Stomach (tissue), 8 donors: ENCODE measurements at regions not wholly inside any gene's neighbourhood (a gene's known extent, or its start where the extent isn't known, plus 50 kb on each side); places are given as distances from the start of the nearest gene placed in this dataset.

Source experiments
- DNase-seq, 2 donors: peaks; one replicate each; pipeline versions ENCODE4 v3.0.0 to v3.0.0-alpha.2; 2013 to 2019
- H3K27ac ChIP-seq, 5 donors: fragments of 200-600 bp in 4 of 5; sonication (generic) in 4 of 5; one replicate each; pipeline ENCODE4 v1.5.1; 2013 to 2019; ENCODE audit warnings: mild to moderate bottlenecking in 1 of 5, moderate library complexity in 1 of 5
- H3K27me3 ChIP-seq, 3 donors: fragments of 200-600 bp; sonication (generic); one replicate each; pipeline ENCODE4 v1.5.1; 2017 to 2019; ENCODE audit warnings: mixed run types in 1 of 3
- H3K36me3 ChIP-seq, 4 donors: fragments of 200-600 bp; sonication (generic); 1 replicate in 3 of 4; 2 replicates in 1 of 4; pipeline ENCODE4 v1.5.1; 2016 to 2019
- H3K4me1 ChIP-seq, 4 donors: fragments of 200-600 bp; sonication (generic); one replicate each; pipeline ENCODE4 v1.5.1; 2016 to 2019
- H3K4me3 ChIP-seq, 4 donors: fragments of 200-600 bp; sonication (generic) in 3 of 4; one replicate each; pipeline ENCODE4 v1.5.1; 2016 to 2019; ENCODE audit warnings: mild to moderate bottlenecking in 1 of 4
- H3K9me3 ChIP-seq, 4 donors: fragments of 200-600 bp; sonication (generic); one replicate each; pipeline ENCODE4 v1.5.1; 2016 to 2019
- CTCF ChIP-seq, 7 experiments: fragments of 450-650 bp in 4 of 7; fragments of 200-600 bp in 3 of 7; sonication (generic) in 3 of 7; IDR thresholded peaks; one replicate each; pipeline ENCODE4 v1.5.1; 2016 to 2019; ENCODE audit warnings: antibody characterized with exemption in 7 of 7, control low read depth in 2 of 7, mild to moderate bottlenecking in 1 of 7
- EP300 ChIP-seq: sonication (generic); formaldehyde crosslinking; IDR thresholded peaks from one replicate; pipeline ENCODE4 v1.6.1; 2017; ENCODE audit warnings: antibody characterized with exemption
- POLR2A ChIP-seq, 4 donors: fragments of 450-650 bp; IDR thresholded peaks; one replicate each; pipeline ENCODE4 v1.6.1; 2016; ENCODE audit warnings: antibody characterized with exemption in 4 of 4, control low read depth in 2 of 4, mild to moderate bottlenecking in 1 of 4, moderate library complexity in 1 of 4
- POLR2AphosphoS5 ChIP-seq, 3 donors: sonication (generic); formaldehyde crosslinking; IDR thresholded peaks; one replicate each; pipeline ENCODE4 v1.6.1; 2016; ENCODE audit warnings: antibody characterized with exemption in 3 of 3
- WGBS, 5 donors: extraction: QIAGEN DNeasy Blood & Tissue Kit in 3 of 5; methylation state at CpG; one replicate each; pipeline versions ENCODE4 v1.1.5 to v1.1.7; 2013 to 2018; 5-methylcytosine and 5-hydroxymethylcytosine counted together
- intact Hi-C: fragments of 100-400 bp; cut with DNase I; formaldehyde crosslinking; loops from one replicate; pipeline ENCODE4 v1.15.1; 2023; ENCODE audit warnings: low total_unique reads
- donor health status: healthy with polysubstance abuse.
- donor health status: Bipolar disorder and iron deficiency.
- donor health status: healthy.

DNA sequence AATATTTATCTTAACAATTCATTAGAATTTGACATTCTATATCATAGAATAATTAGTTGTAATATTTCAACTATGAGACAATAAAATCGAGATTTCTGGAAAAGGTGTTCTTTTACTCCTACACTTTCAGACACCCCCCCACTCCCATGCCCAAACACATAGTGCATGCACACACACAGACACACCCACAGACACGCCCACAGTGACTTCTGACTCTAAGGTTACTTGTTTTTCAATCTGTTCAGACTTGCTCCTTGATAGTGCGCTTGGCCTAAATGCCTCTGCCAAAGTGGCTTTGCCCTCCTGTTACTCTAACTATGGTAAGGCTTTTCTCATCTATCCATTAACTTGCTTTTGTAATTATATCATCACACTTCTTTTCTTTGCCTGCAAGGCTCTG lies 144.0 kb upstream of the PPP1R3A start:
- no peak for TF ChIP-seq POLR2AphosphoS5 (IDR thresholded peaks at IDR 0.05)
- TF ChIP-seq CTCF (IDR thresholded peaks at IDR 0.05): no peak
- no peak for TF ChIP-seq POLR2A (IDR thresholded peaks at IDR 0.05)
- TF ChIP-seq EP300: no peak
- no peak for DNase-seq
- intact Hi-C loops: no loop called here
- Histone ChIP-seq H3K9me3 (no peaks in the 10 kb centered on the region), H3K36me3 (no peaks in the 10 kb centered on the region), H3K27me3 (no peaks in the 10 kb centered on the region), H3K27ac (no peak overlapping the region), H3K4me3 (no peak overlapping the region), H3K4me1 (no peaks in the 10 kb centered on the region)
- WGBS, 5 donors: 63 to 79% (median 69%) methylated on average over 3 of the region's 3 CpGs

- H3K4me1 ChIP-seq: peaks cover 0 to 8% (median 0%) of the 10 kb centered on the region in 4 donors
- H3K27me3 ChIP-seq: no peaks in the 10 kb centered on the region
- no peaks in the 10 kb centered on the region for H3K36me3 ChIP-seq
- no peak overlapping the region for H3K27ac ChIP-seq
- no peak for DNase-seq
- H3K9me3 ChIP-seq: no peaks in the 10 kb centered on the region
- no peak for TF ChIP-seq EP300
- TF ChIP-seq CTCF (IDR thresholded peaks at IDR 0.05): no peak
- no peak for TF ChIP-seq POLR2AphosphoS5 (IDR thresholded peaks at IDR 0.05)
- TF ChIP-seq POLR2A (IDR thresholded peaks at IDR 0.05): no peak
- H3K4me3 ChIP-seq: no peak overlapping the region
- 34 to 78% (median 61%) methylated on average over 2 of the region's 2 CpGs for WGBS, 5 donors
- intact Hi-C loops: no loop called here
Observed at GRCh38 chr7:114051871-114052331, 133.1 kb upstream of the PPP1R3A start.

DNA sequence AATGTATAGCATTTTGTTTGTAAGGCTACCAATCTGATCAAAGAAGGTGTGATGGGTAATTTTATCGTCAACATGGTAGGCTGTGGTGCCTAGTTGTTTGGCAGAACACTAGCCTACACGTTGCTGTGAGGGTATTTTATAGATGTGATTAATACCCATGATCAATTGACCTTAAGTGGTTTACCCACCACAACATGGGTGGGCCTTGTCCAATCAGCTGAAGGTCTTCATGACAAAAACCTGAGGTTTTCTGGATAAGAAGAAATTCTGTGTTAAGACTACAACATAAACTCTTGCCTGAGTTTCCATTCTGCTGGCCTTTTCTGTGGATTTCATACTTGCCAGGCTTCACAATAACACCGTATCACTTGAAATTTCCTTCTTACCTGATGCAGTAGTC lies 131.8 kb upstream of the PPP1R3A start:
- Histone ChIP-seq H3K27ac (no peak overlapping the region), H3K9me3 (no peaks in the 10 kb centered on the region), H3K4me1 (peaks cover 0 to 8% (median 0%) of the 10 kb centered on the region in 4 donors), H3K4me3 (no peak overlapping the region), H3K27me3 (no peaks in the 10 kb centered on the region), H3K36me3 (no peaks in the 10 kb centered on the region)
- TF ChIP-seq CTCF (IDR thresholded peaks at IDR 0.05) (no peak), POLR2A (IDR thresholded peaks at IDR 0.05) (no peak), POLR2AphosphoS5 (IDR thresholded peaks at IDR 0.05) (no peak), EP300 (no peak)
- DNase-seq: no peak
- intact Hi-C loops: no loop called here
- WGBS, 5 donors: 66 to 81% (median 74%) methylated on average over 3 of the region's 3 CpGs

DNA sequence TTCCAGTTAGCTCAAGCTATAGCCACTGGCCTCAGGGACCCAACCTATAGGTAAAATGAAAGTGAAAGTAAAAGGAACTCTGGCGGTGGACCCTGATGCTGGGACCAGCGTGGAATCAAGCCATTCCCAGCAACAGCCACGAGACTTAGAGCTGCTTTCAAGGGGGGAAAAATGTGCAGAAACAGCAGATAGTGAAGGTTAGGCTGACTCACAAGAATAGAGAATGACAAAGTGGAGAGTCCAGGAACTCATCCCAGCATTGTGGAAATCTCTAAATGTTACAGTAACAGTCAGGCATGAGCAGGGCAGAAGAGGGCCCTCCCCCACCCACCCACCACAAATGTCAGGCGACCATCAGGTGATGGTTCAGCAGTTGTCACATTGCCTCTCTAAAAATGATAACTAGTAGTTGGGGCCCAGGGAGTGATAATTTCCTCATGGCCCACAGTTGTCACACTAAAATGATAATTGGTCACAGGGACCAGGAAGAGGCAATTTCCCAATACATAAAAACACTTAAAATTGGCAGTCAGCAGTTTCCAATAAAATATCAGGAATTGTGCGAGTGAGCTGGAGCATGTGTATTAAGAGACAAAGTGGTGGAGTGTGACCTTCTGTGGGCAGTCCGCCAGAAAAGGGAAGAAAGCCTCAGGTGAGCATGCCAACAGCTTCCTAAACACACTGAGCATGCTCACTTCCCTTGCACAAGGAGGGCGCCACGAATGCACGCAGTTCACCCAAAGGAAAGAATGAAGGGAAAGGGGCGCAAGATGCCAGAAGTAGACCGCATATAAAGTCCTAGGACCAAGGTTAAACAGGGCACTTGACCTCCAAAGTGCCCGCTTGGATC lies 129.8 kb upstream of the PPP1R3A start:
- intact Hi-C loops: no loop called here
- TF ChIP-seq EP300: no peak
- no peak for TF ChIP-seq POLR2A (IDR thresholded peaks at IDR 0.05)
- no peak for TF ChIP-seq POLR2AphosphoS5 (IDR thresholded peaks at IDR 0.05)
- TF ChIP-seq CTCF (IDR thresholded peaks at IDR 0.05): no peak
- Histone ChIP-seq H3K36me3 (no peaks in the 10 kb centered on the region), H3K27ac (no peak overlapping the region), H3K27me3 (no peaks in the 10 kb centered on the region), H3K4me3 (peak overlapping the region; percentile 8 to 24 (median 20)), H3K4me1 (peaks cover 0 to 8% (median 0%) of the 10 kb centered on the region in 4 donors), H3K9me3 (no peaks in the 10 kb centered on the region)
- WGBS, 5 donors: 78 to 84% (median 80%) methylated on average over 12 of the region's 12 CpGs
- no peak for DNase-seq
